Peyer's patch (tissue), 4 donors: ENCODE measurements at regions not wholly inside any gene's neighbourhood (a gene's known extent, or its start where the extent isn't known, plus 50 kb on each side); places are given as distances from the start of the nearest gene placed in this dataset.

ENCODE experiments used
- CTCF ChIP-seq, 6 experiments: fragments of 450-650 bp in 4 of 6; fragments of 200-600 bp in 2 of 6; sonication (generic) in 1 of 6; IDR thresholded peaks; one replicate each; pipeline ENCODE4 v1.5.1; 2017 to 2019; ENCODE audit warnings: antibody characterized with exemption in 6 of 6, mild to moderate bottlenecking in 3 of 6, moderate library complexity in 1 of 6
- POLR2A ChIP-seq, 2 donors: fragments of 450-650 bp; IDR thresholded peaks; one replicate each; pipeline ENCODE4 v1.5.1; 2017; ENCODE audit warnings: antibody characterized with exemption in 2 of 2, mild to moderate bottlenecking in 2 of 2, moderate library complexity in 2 of 2

- TF ChIP-seq CTCF (IDR thresholded peaks at IDR 0.05): no peak
- no peak for TF ChIP-seq POLR2A (IDR thresholded peaks at IDR 0.05)
These were observed 169.3 kb upstream of the BET1 start for GRCh38 chr7:94173436-94173835.
